Neural progenitor cell (in vitro differentiated cells): ENCODE measurements at regions not wholly inside any gene's neighbourhood (a gene's known extent, or its start where the extent isn't known, plus 50 kb on each side); places are given as distances from the start of the nearest gene placed in this dataset.
A peak's percentile ranks its signal among the peaks of the same experiment; 100 is the strongest.

Experiments
- DNase-seq: peaks from one replicate; pipeline ENCODE4 v3.0.0-alpha.2; 2016; ENCODE audit warnings: low spot score
- H2AFZ ChIP-seq: fragments of 200-600 bp; sonication (generic); replicated peaks from 2 replicates; pipeline ENCODE4 v1.6.1; 2016; ENCODE audit warnings: antibody characterized with exemption
- H3F3A ChIP-seq: fragments of 200-600 bp; sonication (generic); 2 replicates; pipeline ENCODE4 v1.6.1; 2016; ENCODE audit warnings: antibody characterized with exemption, low read depth
- H3K27ac ChIP-seq: fragments of 200-600 bp; sonication (generic); 2 replicates; pipeline ENCODE4 v1.5.1; 2016; ENCODE audit warnings: mild to moderate bottlenecking
- H3K27me3 ChIP-seq: fragments of 200-600 bp; sonication (generic); 2 replicates; pipeline ENCODE4 v1.6.1; 2016; ENCODE audit warnings: mild to moderate bottlenecking, moderate library complexity
- H3K36me3 ChIP-seq: fragments of 200-600 bp; sonication (generic); 2 replicates; pipeline ENCODE4 v1.5.1; 2016
- H3K4me1 ChIP-seq: fragments of 200-600 bp; sonication (generic); 2 replicates; pipeline ENCODE4 v1.6.1; 2016; ENCODE audit warnings: mixed run types
- H3K4me2 ChIP-seq: fragments of 200-600 bp; sonication (generic); 2 replicates; pipeline ENCODE4 v1.6.1; 2016
- H3K4me3 ChIP-seq: fragments of 200-600 bp; sonication (generic); 2 replicates; pipeline ENCODE4 v1.5.1; 2016
- H3K79me2 ChIP-seq: fragments of 200-600 bp; sonication (generic); 2 replicates; pipeline ENCODE4 v1.6.1; 2016; ENCODE audit warnings: low read depth
- H3K9ac ChIP-seq: fragments of 200-600 bp; sonication (generic); 2 replicates; pipeline ENCODE4 v1.6.1; 2016
- H3K9me3 ChIP-seq: fragments of 200-600 bp; sonication (generic); 2 replicates; pipeline ENCODE4 v1.5.1; 2016; ENCODE audit warnings: low read depth
- H4K20me1 ChIP-seq: fragments of 200-600 bp; sonication (generic); 2 replicates; pipeline ENCODE4 v1.6.1; 2016; ENCODE audit warnings: low read depth
- H3K27ac Mint-ChIP-seq: 3 replicates; pipeline ENCODE4 v1.8.0; 2021; ENCODE audit warnings: mixed read lengths
- H3K27me3 Mint-ChIP-seq: 2 replicates; pipeline ENCODE4 v1.8.0; 2022; ENCODE audit warnings: low read depth, mild to moderate bottlenecking, inconsistent platforms, moderate library complexity, mixed read lengths; ENCODE audit not compliant: insufficient read depth
- H3K36me3 Mint-ChIP-seq: 3 replicates; pipeline ENCODE4 v1.8.0; 2021; ENCODE audit warnings: mixed read lengths
- H3K4me1 Mint-ChIP-seq: 3 replicates; pipeline ENCODE4 v1.8.0; 2021; ENCODE audit warnings: mixed read lengths
- H3K4me3 Mint-ChIP-seq: 3 replicates; pipeline ENCODE4 v1.8.0; 2021; ENCODE audit warnings: mild to moderate bottlenecking, moderate library complexity, mixed read lengths
- H3K9me3 Mint-ChIP-seq: 3 replicates; pipeline ENCODE4 v1.8.0; 2020; ENCODE audit warnings: mixed read lengths
- EZH2 ChIP-seq: fragments of 200-600 bp; sonication (generic); IDR thresholded peaks from 2 replicates; pipeline ENCODE4 v1.6.1; 2017; ENCODE audit warnings: antibody characterized with exemption, mild to moderate bottlenecking, moderate library complexity
- EZH2phosphoT487 ChIP-seq: fragments of 200-600 bp; sonication (generic); IDR thresholded peaks from 2 replicates; pipeline ENCODE4 v1.6.1; 2017; ENCODE audit warnings: antibody characterized with exemption
- TF ChIP-seq, protein P1 (sequence below): fragments of 200-600 bp; sonication (generic); IDR thresholded peaks from 2 replicates; pipeline ENCODE4 v1.5.1; 2017; ENCODE audit warnings: antibody characterized with exemption, mild to moderate bottlenecking

DNA sequence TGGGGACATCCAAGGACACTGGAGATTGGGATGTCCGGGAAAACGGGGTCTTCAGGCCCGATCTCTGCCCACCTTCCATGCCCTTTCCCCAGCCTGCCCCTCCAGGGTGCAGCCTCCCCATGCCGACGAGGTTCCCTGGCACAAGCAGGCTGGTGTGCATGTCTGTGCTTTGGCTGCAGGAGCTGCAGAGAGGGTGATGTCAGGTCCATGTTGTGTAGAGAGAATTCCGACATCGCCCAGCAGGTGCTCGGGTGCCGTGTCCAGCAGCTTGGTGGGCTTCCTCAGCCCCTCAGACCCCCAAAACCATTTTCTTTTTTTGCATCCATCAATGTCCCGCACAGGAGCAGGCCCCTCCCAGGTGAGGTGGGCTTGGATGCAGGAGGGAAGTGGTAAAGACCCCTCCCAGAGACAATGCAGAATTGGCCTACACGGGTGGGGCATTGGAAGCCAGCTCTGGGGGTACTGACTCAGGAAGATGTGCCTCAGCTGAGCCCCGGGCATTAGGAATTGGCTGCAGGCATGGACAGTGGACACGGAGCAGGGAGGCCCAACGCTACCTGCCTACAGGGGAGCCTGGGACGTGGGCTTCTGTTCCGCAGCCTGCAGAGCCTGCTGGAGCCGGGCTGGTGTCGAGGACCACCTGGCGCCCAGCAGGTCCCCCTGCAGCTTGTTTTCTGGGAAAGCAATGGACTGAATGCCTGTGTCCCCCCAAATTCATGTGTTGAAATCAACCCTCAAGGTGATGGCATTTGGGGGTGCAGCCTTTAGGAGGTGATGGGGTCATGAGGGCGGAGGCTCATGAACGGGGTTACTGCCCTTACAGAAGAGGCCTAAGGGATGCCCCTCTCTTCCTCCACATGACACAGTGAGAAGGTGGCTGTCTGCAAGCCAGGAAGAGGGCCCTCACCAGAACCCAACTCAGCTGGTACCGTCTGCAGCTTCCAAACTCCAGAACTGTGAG lies 97.5 kb downstream of the METRNL start:
- no peaks in the 10 kb centered on the region for H3K9me3 ChIP-seq
- no peaks in the 10 kb centered on the region for H3K27me3 ChIP-seq
- Mint-ChIP-seq H3K4me1 (peaks cover 10% of the 10 kb centered on the region), H3K4me3 (no peak overlapping the region), H3K9me3 (no peaks in the 10 kb centered on the region), H3K27ac (no peak overlapping the region), H3K27me3 (peaks cover 8% of the 10 kb centered on the region), H3K36me3 (no peaks in the 10 kb centered on the region)
- H3K9ac ChIP-seq: no peak overlapping the region
- no peak overlapping the region for H2AFZ ChIP-seq
- no peak for DNase-seq
- no peak overlapping the region for H3K4me3 ChIP-seq
- no peak overlapping the region for H3K4me2 ChIP-seq
- no peaks in the 10 kb centered on the region for H3F3A ChIP-seq
- H4K20me1 ChIP-seq: no peaks in the 10 kb centered on the region
- H3K36me3 ChIP-seq: no peaks in the 10 kb centered on the region
- H3K27ac ChIP-seq: no peak overlapping the region
- TF ChIP-seq EZH2: no peak
- H3K79me2 ChIP-seq: no peaks in the 10 kb centered on the region
- peaks cover 8% of the 10 kb centered on the region for H3K4me1 ChIP-seq

- no peak overlapping the region for H3K27ac Mint-ChIP-seq
- H3K36me3 Mint-ChIP-seq: no peaks in the 10 kb centered on the region
- H3K9me3 Mint-ChIP-seq: no peaks in the 10 kb centered on the region
- no peaks in the 10 kb centered on the region for H3K27me3 ChIP-seq
- no peaks in the 10 kb centered on the region for H3K36me3 ChIP-seq
- peaks cover 13% of the 10 kb centered on the region for H3K4me1 Mint-ChIP-seq
- H4K20me1 ChIP-seq: no peaks in the 10 kb centered on the region
- no peaks in the 10 kb centered on the region for H3F3A ChIP-seq
- H3K4me1 ChIP-seq: peaks cover 8% of the 10 kb centered on the region
- no peaks in the 10 kb centered on the region for H3K9me3 ChIP-seq
- no peak overlapping the region for H3K4me3 Mint-ChIP-seq
- DNase-seq: no peak
- TF ChIP-seq, protein P1, sequence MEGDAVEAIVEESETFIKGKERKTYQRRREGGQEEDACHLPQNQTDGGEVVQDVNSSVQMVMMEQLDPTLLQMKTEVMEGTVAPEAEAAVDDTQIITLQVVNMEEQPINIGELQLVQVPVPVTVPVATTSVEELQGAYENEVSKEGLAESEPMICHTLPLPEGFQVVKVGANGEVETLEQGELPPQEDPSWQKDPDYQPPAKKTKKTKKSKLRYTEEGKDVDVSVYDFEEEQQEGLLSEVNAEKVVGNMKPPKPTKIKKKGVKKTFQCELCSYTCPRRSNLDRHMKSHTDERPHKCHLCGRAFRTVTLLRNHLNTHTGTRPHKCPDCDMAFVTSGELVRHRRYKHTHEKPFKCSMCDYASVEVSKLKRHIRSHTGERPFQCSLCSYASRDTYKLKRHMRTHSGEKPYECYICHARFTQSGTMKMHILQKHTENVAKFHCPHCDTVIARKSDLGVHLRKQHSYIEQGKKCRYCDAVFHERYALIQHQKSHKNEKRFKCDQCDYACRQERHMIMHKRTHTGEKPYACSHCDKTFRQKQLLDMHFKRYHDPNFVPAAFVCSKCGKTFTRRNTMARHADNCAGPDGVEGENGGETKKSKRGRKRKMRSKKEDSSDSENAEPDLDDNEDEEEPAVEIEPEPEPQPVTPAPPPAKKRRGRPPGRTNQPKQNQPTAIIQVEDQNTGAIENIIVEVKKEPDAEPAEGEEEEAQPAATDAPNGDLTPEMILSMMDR: no peak
- TF ChIP-seq EZH2phosphoT487: no peak
- TF ChIP-seq EZH2: no peak
- H3K79me2 ChIP-seq: no peaks in the 10 kb centered on the region
- no peak overlapping the region for H3K27ac ChIP-seq
- H3K27me3 Mint-ChIP-seq: peaks cover 8% of the 10 kb centered on the region
- no peak overlapping the region for H3K4me2 ChIP-seq
- no peak overlapping the region for H3K4me3 ChIP-seq
- H3K9ac ChIP-seq: no peak overlapping the region
- H2AFZ ChIP-seq: no peak overlapping the region
Observed at GRCh38 chr17:83177611-83178532, 98.5 kb downstream of the METRNL start.

GRCh38 chr17:83178533-83179304 lies 99.3 kb downstream of the METRNL start:
- Histone ChIP-seq H3K4me3 (no peak overlapping the region), H3K4me1 (peaks cover 8% of the 10 kb centered on the region), H3K9ac (no peak overlapping the region), H3K27me3 (no peaks in the 10 kb centered on the region), H3K36me3 (no peaks in the 10 kb centered on the region), H4K20me1 (no peaks in the 10 kb centered on the region), H3K27ac (no peak overlapping the region), H3K79me2 (no peaks in the 10 kb centered on the region), H2AFZ (no peak overlapping the region), H3F3A (no peaks in the 10 kb centered on the region), H3K4me2 (no peak overlapping the region), H3K9me3 (no peaks in the 10 kb centered on the region)
- peak; percentile 16 for DNase-seq
- H3K9me3 Mint-ChIP-seq: no peaks in the 10 kb centered on the region
- H3K36me3 Mint-ChIP-seq: no peaks in the 10 kb centered on the region
- TF ChIP-seq EZH2 (no peak), EZH2phosphoT487 (no peak)
- TF ChIP-seq, protein P1: no peak
- H3K4me3 Mint-ChIP-seq: no peak overlapping the region
- H3K4me1 Mint-ChIP-seq: peaks cover 18% of the 10 kb centered on the region
- H3K27me3 Mint-ChIP-seq: peaks cover 10% of the 10 kb centered on the region
- peak overlapping the region; percentile 74 for H3K27ac Mint-ChIP-seq
